Neural progenitor cell (in vitro differentiated cells): ENCODE measurements at regions not wholly inside any gene's neighbourhood (a gene's known extent, or its start where the extent isn't known, plus 50 kb on each side); places are given as distances from the start of the nearest gene placed in this dataset.

Source experiments
- DNase-seq: peaks from one replicate; pipeline ENCODE4 v3.0.0-alpha.2; 2016; ENCODE audit warnings: low spot score
- H2AFZ ChIP-seq: fragments of 200-600 bp; sonication (generic); replicated peaks from 2 replicates; pipeline ENCODE4 v1.6.1; 2016; ENCODE audit warnings: antibody characterized with exemption
- H3F3A ChIP-seq: fragments of 200-600 bp; sonication (generic); 2 replicates; pipeline ENCODE4 v1.6.1; 2016; ENCODE audit warnings: antibody characterized with exemption, low read depth
- H3K27ac ChIP-seq: fragments of 200-600 bp; sonication (generic); 2 replicates; pipeline ENCODE4 v1.5.1; 2016; ENCODE audit warnings: mild to moderate bottlenecking
- H3K27me3 ChIP-seq: fragments of 200-600 bp; sonication (generic); 2 replicates; pipeline ENCODE4 v1.6.1; 2016; ENCODE audit warnings: mild to moderate bottlenecking, moderate library complexity
- H3K36me3 ChIP-seq: fragments of 200-600 bp; sonication (generic); 2 replicates; pipeline ENCODE4 v1.5.1; 2016
- H3K4me1 ChIP-seq: fragments of 200-600 bp; sonication (generic); 2 replicates; pipeline ENCODE4 v1.6.1; 2016; ENCODE audit warnings: mixed run types
- H3K4me2 ChIP-seq: fragments of 200-600 bp; sonication (generic); 2 replicates; pipeline ENCODE4 v1.6.1; 2016
- H3K4me3 ChIP-seq: fragments of 200-600 bp; sonication (generic); 2 replicates; pipeline ENCODE4 v1.5.1; 2016
- H3K79me2 ChIP-seq: fragments of 200-600 bp; sonication (generic); 2 replicates; pipeline ENCODE4 v1.6.1; 2016; ENCODE audit warnings: low read depth
- H3K9ac ChIP-seq: fragments of 200-600 bp; sonication (generic); 2 replicates; pipeline ENCODE4 v1.6.1; 2016
- H3K9me3 ChIP-seq: fragments of 200-600 bp; sonication (generic); 2 replicates; pipeline ENCODE4 v1.5.1; 2016; ENCODE audit warnings: low read depth
- H4K20me1 ChIP-seq: fragments of 200-600 bp; sonication (generic); 2 replicates; pipeline ENCODE4 v1.6.1; 2016; ENCODE audit warnings: low read depth
- H3K27ac Mint-ChIP-seq: 3 replicates; pipeline ENCODE4 v1.8.0; 2021; ENCODE audit warnings: mixed read lengths
- H3K27me3 Mint-ChIP-seq: 2 replicates; pipeline ENCODE4 v1.8.0; 2022; ENCODE audit warnings: low read depth, mild to moderate bottlenecking, inconsistent platforms, moderate library complexity, mixed read lengths; ENCODE audit not compliant: insufficient read depth
- H3K36me3 Mint-ChIP-seq: 3 replicates; pipeline ENCODE4 v1.8.0; 2021; ENCODE audit warnings: mixed read lengths
- H3K4me1 Mint-ChIP-seq: 3 replicates; pipeline ENCODE4 v1.8.0; 2021; ENCODE audit warnings: mixed read lengths
- H3K4me3 Mint-ChIP-seq: 3 replicates; pipeline ENCODE4 v1.8.0; 2021; ENCODE audit warnings: mild to moderate bottlenecking, moderate library complexity, mixed read lengths
- H3K9me3 Mint-ChIP-seq: 3 replicates; pipeline ENCODE4 v1.8.0; 2020; ENCODE audit warnings: mixed read lengths
- CTCF ChIP-seq: fragments of 200-600 bp; sonication (generic); IDR thresholded peaks from 2 replicates; pipeline ENCODE4 v1.5.1; 2017; ENCODE audit warnings: antibody characterized with exemption, mild to moderate bottlenecking
- EZH2 ChIP-seq: fragments of 200-600 bp; sonication (generic); IDR thresholded peaks from 2 replicates; pipeline ENCODE4 v1.6.1; 2017; ENCODE audit warnings: antibody characterized with exemption, mild to moderate bottlenecking, moderate library complexity
- EZH2phosphoT487 ChIP-seq: fragments of 200-600 bp; sonication (generic); IDR thresholded peaks from 2 replicates; pipeline ENCODE4 v1.6.1; 2017; ENCODE audit warnings: antibody characterized with exemption

- H3K4me1 Mint-ChIP-seq: peaks cover 19% of the 10 kb centered on the region
- H3K4me3 Mint-ChIP-seq: no peak overlapping the region
- peaks cover 16% of the 10 kb centered on the region for H3K27me3 Mint-ChIP-seq
Observed at GRCh38 chr6:170035044-170035443, 255.8 kb downstream of the DLL1 start.

GRCh38 chr6:170034294-170034693 is 256.6 kb downstream of the DLL1 start:
- Histone ChIP-seq H3K79me2 (no peaks in the 10 kb centered on the region), H3K4me1 (no peaks in the 10 kb centered on the region), H3K9me3 (no peaks in the 10 kb centered on the region), H3F3A (no peaks in the 10 kb centered on the region), H3K4me2 (no peak overlapping the region), H3K27ac (no peak overlapping the region), H2AFZ (no peak overlapping the region), H3K9ac (no peak overlapping the region), H3K36me3 (no peaks in the 10 kb centered on the region), H4K20me1 (no peaks in the 10 kb centered on the region), H3K4me3 (no peak overlapping the region), H3K27me3 (no peaks in the 10 kb centered on the region)
- Mint-ChIP-seq H3K9me3 (peaks cover 23% of the 10 kb centered on the region), H3K27me3 (peaks cover 10% of the 10 kb centered on the region), H3K27ac (no peak overlapping the region), H3K4me1 (peaks cover 15% of the 10 kb centered on the region), H3K36me3 (peaks cover 2% of the 10 kb centered on the region), H3K4me3 (no peak overlapping the region)
- DNase-seq: no peak
- TF ChIP-seq EZH2 (no peak), CTCF (no peak), EZH2phosphoT487 (no peak)

More at GRCh38 chr6:170035044-170035443, 255.8 kb downstream of the DLL1 start:
- Histone ChIP-seq H3K36me3 (no peaks in the 10 kb centered on the region), H4K20me1 (no peaks in the 10 kb centered on the region), H3K4me1 (no peaks in the 10 kb centered on the region), H3K4me3 (no peak overlapping the region), H3K9me3 (no peaks in the 10 kb centered on the region), H2AFZ (no peak overlapping the region), H3K79me2 (no peaks in the 10 kb centered on the region), H3K27ac (no peak overlapping the region), H3K4me2 (no peak overlapping the region), H3F3A (no peaks in the 10 kb centered on the region), H3K27me3 (no peaks in the 10 kb centered on the region), H3K9ac (no peak overlapping the region)
- TF ChIP-seq EZH2phosphoT487 (no peak), CTCF (no peak), EZH2 (no peak)
- Mint-ChIP-seq H3K9me3 (peaks cover 22% of the 10 kb centered on the region), H3K27ac (no peak overlapping the region), H3K36me3 (peaks cover 2% of the 10 kb centered on the region)
- no peak for DNase-seq

GRCh38 chr6:170033666-170034065 is 257.2 kb downstream of the DLL1 start:
- Mint-ChIP-seq H3K36me3 (peaks cover 2% of the 10 kb centered on the region), H3K9me3 (peaks cover 23% of the 10 kb centered on the region), H3K4me3 (peak overlapping the region; percentile 14), H3K4me1 (peaks cover 15% of the 10 kb centered on the region), H3K27me3 (peaks cover 6% of the 10 kb centered on the region), H3K27ac (no peak overlapping the region)
- Histone ChIP-seq H2AFZ (no peak overlapping the region), H3K36me3 (no peaks in the 10 kb centered on the region), H3K9ac (no peak overlapping the region), H3K4me3 (no peak overlapping the region), H3K79me2 (no peaks in the 10 kb centered on the region), H3K27me3 (no peaks in the 10 kb centered on the region), H3K27ac (no peak overlapping the region), H4K20me1 (no peaks in the 10 kb centered on the region), H3K4me2 (no peak overlapping the region), H3K4me1 (no peaks in the 10 kb centered on the region), H3F3A (no peaks in the 10 kb centered on the region), H3K9me3 (no peaks in the 10 kb centered on the region)
- TF ChIP-seq EZH2phosphoT487 (no peak), EZH2 (no peak)
- no peak for DNase-seq

DNA sequence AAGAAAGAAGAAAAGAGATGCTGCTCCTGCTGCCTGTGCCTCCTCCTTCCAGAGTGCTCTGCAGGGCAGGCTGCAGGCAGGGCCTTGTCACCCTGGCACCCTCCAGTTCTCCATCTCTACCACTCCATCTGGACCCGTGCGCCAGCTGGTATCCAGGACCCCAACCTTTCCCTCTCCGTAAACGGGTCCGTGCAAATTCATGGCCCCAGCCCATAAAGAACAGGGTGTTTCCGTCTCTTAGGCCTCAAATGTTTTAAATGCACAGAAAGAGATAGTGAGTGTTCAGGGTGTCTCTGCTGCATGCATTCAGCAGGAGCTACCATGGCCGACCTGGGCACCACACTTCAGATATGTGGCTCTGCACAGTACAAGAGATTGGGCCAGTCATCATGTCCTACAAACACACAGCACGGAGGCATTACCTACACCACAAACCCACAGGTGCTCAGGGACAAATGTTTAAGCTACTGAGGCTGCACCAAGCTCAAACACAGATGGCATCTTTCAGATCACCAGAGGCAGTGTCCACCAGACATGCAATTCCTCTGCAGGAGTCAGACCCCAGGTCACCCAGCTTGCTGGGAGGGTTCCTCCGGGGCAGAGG is 258.1 kb downstream of the DLL1 start:
- no peak for TF ChIP-seq EZH2phosphoT487
- TF ChIP-seq CTCF: no peak
- no peak for TF ChIP-seq EZH2
- Mint-ChIP-seq H3K4me1 (peaks cover 10% of the 10 kb centered on the region), H3K27ac (no peak overlapping the region), H3K4me3 (no peak overlapping the region), H3K36me3 (peaks cover 2% of the 10 kb centered on the region), H3K27me3 (peaks cover 6% of the 10 kb centered on the region), H3K9me3 (peaks cover 23% of the 10 kb centered on the region)
- H3K27me3 ChIP-seq: no peaks in the 10 kb centered on the region
- no peak for DNase-seq
- H4K20me1 ChIP-seq: no peaks in the 10 kb centered on the region
- H3K4me1 ChIP-seq: no peaks in the 10 kb centered on the region
- H2AFZ ChIP-seq: no peak overlapping the region
- no peak overlapping the region for H3K27ac ChIP-seq
- no peak overlapping the region for H3K9ac ChIP-seq
- H3F3A ChIP-seq: no peaks in the 10 kb centered on the region
- no peaks in the 10 kb centered on the region for H3K36me3 ChIP-seq
- no peaks in the 10 kb centered on the region for H3K9me3 ChIP-seq
- H3K4me2 ChIP-seq: no peak overlapping the region
- no peaks in the 10 kb centered on the region for H3K79me2 ChIP-seq
- no peak overlapping the region for H3K4me3 ChIP-seq
